Ovary (tissue), 3 donors: ENCODE measurements at regions not wholly inside any gene's neighbourhood (a gene's known extent, or its start where the extent isn't known, plus 50 kb on each side); places are given as distances from the start of the nearest gene placed in this dataset.

Experiments used
- EP300 ChIP-seq: sonication (generic); formaldehyde crosslinking; IDR thresholded peaks from one replicate; pipeline ENCODE4 v1.6.1; 2017; ENCODE audit warnings: antibody characterized with exemption
- POLR2A ChIP-seq: fragments of 450-650 bp; IDR thresholded peaks from one replicate; pipeline ENCODE4 v1.6.1; 2017; ENCODE audit warnings: antibody characterized with exemption, mild to moderate bottlenecking, moderate library complexity
- TF ChIP-seq, protein P1 (sequence below), 3 donors: fragments of 450-650 bp in 2 of 3; fragments of 200-600 bp in 1 of 3; IDR thresholded peaks; one replicate each; pipeline versions ENCODE4 v1.5.1 to v1.8.0; 2016 to 2022; ENCODE audit warnings: antibody characterized with exemption in 3 of 3, mild to moderate bottlenecking in 1 of 3
- donor health status: DM: no; HTN: no; CAD: no.

DNA sequence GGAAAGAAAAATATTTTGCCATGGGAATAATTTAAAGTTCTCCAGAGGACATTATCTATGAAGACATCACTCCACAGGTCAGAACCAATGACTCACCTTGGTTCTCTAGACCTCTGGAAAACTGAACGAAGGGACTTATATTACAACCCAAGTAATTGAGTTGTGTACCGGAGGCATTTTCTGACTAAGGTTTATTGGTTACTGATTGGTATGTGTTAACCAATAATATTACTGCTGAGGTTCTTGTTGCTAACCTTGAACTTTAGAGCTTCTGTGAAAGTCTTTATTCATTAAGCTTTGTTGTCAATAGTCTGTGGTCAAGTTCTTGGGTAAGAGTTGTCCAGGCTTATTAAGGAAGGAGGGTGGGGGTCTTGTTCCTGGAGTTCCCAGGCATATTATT, 78.1 kb upstream of the MTPN start:
- TF ChIP-seq, protein P1, sequence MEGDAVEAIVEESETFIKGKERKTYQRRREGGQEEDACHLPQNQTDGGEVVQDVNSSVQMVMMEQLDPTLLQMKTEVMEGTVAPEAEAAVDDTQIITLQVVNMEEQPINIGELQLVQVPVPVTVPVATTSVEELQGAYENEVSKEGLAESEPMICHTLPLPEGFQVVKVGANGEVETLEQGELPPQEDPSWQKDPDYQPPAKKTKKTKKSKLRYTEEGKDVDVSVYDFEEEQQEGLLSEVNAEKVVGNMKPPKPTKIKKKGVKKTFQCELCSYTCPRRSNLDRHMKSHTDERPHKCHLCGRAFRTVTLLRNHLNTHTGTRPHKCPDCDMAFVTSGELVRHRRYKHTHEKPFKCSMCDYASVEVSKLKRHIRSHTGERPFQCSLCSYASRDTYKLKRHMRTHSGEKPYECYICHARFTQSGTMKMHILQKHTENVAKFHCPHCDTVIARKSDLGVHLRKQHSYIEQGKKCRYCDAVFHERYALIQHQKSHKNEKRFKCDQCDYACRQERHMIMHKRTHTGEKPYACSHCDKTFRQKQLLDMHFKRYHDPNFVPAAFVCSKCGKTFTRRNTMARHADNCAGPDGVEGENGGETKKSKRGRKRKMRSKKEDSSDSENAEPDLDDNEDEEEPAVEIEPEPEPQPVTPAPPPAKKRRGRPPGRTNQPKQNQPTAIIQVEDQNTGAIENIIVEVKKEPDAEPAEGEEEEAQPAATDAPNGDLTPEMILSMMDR (IDR thresholded peaks at IDR 0.05): no peak
- TF ChIP-seq EP300: no peak
- TF ChIP-seq POLR2A: no peak
